DOHH2 (cell line): ENCODE measurements at regions not wholly inside any gene's neighbourhood (a gene's known extent, or its start where the extent isn't known, plus 50 kb on each side); places are given as distances from the start of the nearest gene placed in this dataset.

Experiments used
- H3F3A ChIP-seq: fragments of 200-600 bp; sonication (generic), shearing (Covaris generic); 2 replicates; pipeline ENCODE4 v1.6.0; 2016; ENCODE audit warnings: antibody characterized with exemption, mild to moderate bottlenecking; ENCODE audit not compliant: control insufficient read depth, insufficient read depth
- H3K27ac ChIP-seq: fragments of 200-600 bp; sonication (generic); 2 replicates; pipeline ENCODE4 v1.5.1; 2014; ENCODE audit warnings: low read depth, mild to moderate bottlenecking, low read length, moderate library complexity
- H3K27me3 ChIP-seq: fragments of 200-600 bp; sonication (generic); 2 replicates; pipeline ENCODE4 v1.6.1; 2014; ENCODE audit warnings: mild to moderate bottlenecking, low read length, mixed read lengths; ENCODE audit not compliant: control insufficient read depth
- H3K36me3 ChIP-seq: fragments of 200-600 bp; sonication (generic); 2 replicates; pipeline ENCODE4 v1.6.1; 2014; ENCODE audit warnings: mild to moderate bottlenecking, low read length, moderate library complexity, mixed read lengths; ENCODE audit not compliant: control insufficient read depth
- H3K4me1 ChIP-seq: fragments of 200-600 bp; sonication (generic); 2 replicates; pipeline ENCODE4 v1.6.1; 2014; ENCODE audit warnings: mild to moderate bottlenecking, low read length, mixed read lengths; ENCODE audit not compliant: control insufficient read depth
- H3K4me2 ChIP-seq: fragments of 200-600 bp; sonication (generic); 2 replicates; pipeline ENCODE4 v1.6.0; 2014; ENCODE audit warnings: mild to moderate bottlenecking, low read length, moderate library complexity
- H3K4me3 ChIP-seq: fragments of 200-600 bp; sonication (generic); 2 replicates; pipeline ENCODE4 v1.5.1; 2014; ENCODE audit warnings: mild to moderate bottlenecking, low read length, mixed read lengths
- H3K79me2 ChIP-seq: fragments of 200-600 bp; sonication (generic); 2 replicates; pipeline ENCODE4 v1.6.1; 2014; ENCODE audit warnings: mild to moderate bottlenecking, low read length, mixed read lengths; ENCODE audit not compliant: control insufficient read depth
- H3K9me2 ChIP-seq: fragments of 200-600 bp; sonication (generic); replicated peaks from 2 replicates; pipeline ENCODE4 v1.6.1; 2014; ENCODE audit warnings: mild to moderate bottlenecking, low read length, mixed read lengths; ENCODE audit not compliant: control insufficient read depth
- H3K9me3 ChIP-seq: fragments of 200-600 bp; sonication (generic); 2 replicates; pipeline ENCODE4 v1.6.1; 2014; ENCODE audit warnings: antibody characterized with exemption, low read length, mixed read lengths; ENCODE audit not compliant: control insufficient read depth, insufficient read depth
- H4K20me1 ChIP-seq: fragments of 200-600 bp; sonication (generic); 2 replicates; pipeline ENCODE4 v1.6.0; 2014; ENCODE audit warnings: low read depth, mild to moderate bottlenecking, antibody characterized with exemption, low read length, moderate library complexity; ENCODE audit not compliant: control insufficient read depth, insufficient read depth
- CTCF ChIP-seq: fragments of 200-600 bp; sonication (generic); IDR thresholded peaks from one replicate; pipeline ENCODE4 v1.5.1; 2014; ENCODE audit warnings: antibody characterized with exemption, mild to moderate bottlenecking, low read depth, low read length; ENCODE audit not compliant: poor library complexity, severe bottlenecking
- EZH2phosphoT487 ChIP-seq: fragments of 200-600 bp; sonication (generic); IDR thresholded peaks from 2 replicates; pipeline ENCODE4 v1.6.1; 2017; ENCODE audit warnings: borderline replicate concordance, mild to moderate bottlenecking, antibody characterized with exemption, low read length, moderate library complexity, mixed read lengths

- no peaks in the 10 kb centered on the region for H3K9me3 ChIP-seq
- H4K20me1 ChIP-seq: no peaks in the 10 kb centered on the region
- H3K27ac ChIP-seq: no peak overlapping the region
- no peaks in the 10 kb centered on the region for H3K79me2 ChIP-seq
- no peaks in the 10 kb centered on the region for H3K27me3 ChIP-seq
- H3K4me1 ChIP-seq: no peaks in the 10 kb centered on the region
- H3K9me2 ChIP-seq: no peaks in the 10 kb centered on the region
- H3K4me2 ChIP-seq: no peak overlapping the region
- H3F3A ChIP-seq: no peaks in the 10 kb centered on the region
- H3K36me3 ChIP-seq: no peaks in the 10 kb centered on the region
- H3K4me3 ChIP-seq: no peak overlapping the region
- TF ChIP-seq EZH2phosphoT487 (no peak), CTCF (no peak)
These were observed 178.0 kb upstream of the TMEM132C start for GRCh38 chr12:128088926-128089325.

GRCh38 chr12:128089961-128090360 is 177.0 kb upstream of the TMEM132C start:
- H3K27me3 ChIP-seq: no peaks in the 10 kb centered on the region
- no peaks in the 10 kb centered on the region for H3K9me3 ChIP-seq
- H3K27ac ChIP-seq: no peak overlapping the region
- no peaks in the 10 kb centered on the region for H3K4me1 ChIP-seq
- no peaks in the 10 kb centered on the region for H3K36me3 ChIP-seq
- H3F3A ChIP-seq: no peaks in the 10 kb centered on the region
- no peak overlapping the region for H3K4me2 ChIP-seq
- no peaks in the 10 kb centered on the region for H3K9me2 ChIP-seq
- H4K20me1 ChIP-seq: no peaks in the 10 kb centered on the region
- TF ChIP-seq CTCF: no peak
- TF ChIP-seq EZH2phosphoT487: no peak
- no peaks in the 10 kb centered on the region for H3K79me2 ChIP-seq
- no peak overlapping the region for H3K4me3 ChIP-seq

GRCh38 chr12:128091101-128091720 is 175.8 kb upstream of the TMEM132C start:
- Histone ChIP-seq H3K27ac (no peak overlapping the region), H4K20me1 (no peaks in the 10 kb centered on the region), H3K4me3 (no peak overlapping the region), H3K9me3 (no peaks in the 10 kb centered on the region), H3K4me2 (no peak overlapping the region), H3K27me3 (no peaks in the 10 kb centered on the region), H3F3A (no peaks in the 10 kb centered on the region), H3K4me1 (no peaks in the 10 kb centered on the region), H3K36me3 (no peaks in the 10 kb centered on the region), H3K79me2 (no peaks in the 10 kb centered on the region), H3K9me2 (no peaks in the 10 kb centered on the region)
- TF ChIP-seq CTCF (no peak), EZH2phosphoT487 (no peak)
